Ammon's horn (tissue), 1 donor: ENCODE measurements at regions not wholly inside any gene's neighbourhood (a gene's known extent, or its start where the extent isn't known, plus 50 kb on each side); places are given as distances from the start of the nearest gene placed in this dataset.
"Not testable (repeated sequence)": the region's sequence is repeated elsewhere in the genome, so short reads cannot be mapped to it uniquely, and the experiment has no call there.

Experiments used
- DNase-seq: peaks from one replicate; pipeline ENCODE4 v3.0.0-alpha.2; 2016; ENCODE audit warnings: low spot score

- no peak for DNase-seq
Measured at GRCh38 chr11:41519696-41520095, 60.2 kb upstream of the LRRC4C start.

- no peak for DNase-seq
Measured at GRCh38 chr11:41522391-41522790, 62.9 kb upstream of the LRRC4C start.

- no peak for DNase-seq
Measured at GRCh38 chr11:41522899-41523672, 63.6 kb upstream of the LRRC4C start.

- DNase-seq: no peak
Measured at GRCh38 chr11:41527530-41527929, 68.1 kb upstream of the LRRC4C start.

- DNase-seq: no peak
Measured at GRCh38 chr11:41532413-41532812, 73.0 kb upstream of the LRRC4C start.

GRCh38 chr11:41533761-41534160 is 74.3 kb upstream of the LRRC4C start:
- no peak for DNase-seq

GRCh38 chr11:41534391-41534790 is 74.9 kb upstream of the LRRC4C start:
- DNase-seq: no peak

- DNase-seq: no peak
Measured at GRCh38 chr11:41534861-41535260, 75.4 kb upstream of the LRRC4C start.

- DNase-seq: no peak
Measured at GRCh38 chr11:41536021-41536568, 76.6 kb upstream of the LRRC4C start.

- DNase-seq: not testable (repeated sequence)
Measured at GRCh38 chr11:41544902-41545301, 85.5 kb upstream of the LRRC4C start.

- DNase-seq: no peak
Measured at GRCh38 chr11:41578421-41579051, 119.1 kb upstream of the LRRC4C start.

GRCh38 chr11:41579546-41579945 is 120.1 kb upstream of the LRRC4C start:
- no peak for DNase-seq

GRCh38 chr11:41609511-41609910 is 150.1 kb upstream of the LRRC4C start:
- DNase-seq: no peak

GRCh38 chr11:41612415-41612814 is 153.0 kb upstream of the LRRC4C start:
- DNase-seq: peak; percentile 14

GRCh38 chr11:41613326-41613725 is 153.9 kb upstream of the LRRC4C start:
- no peak for DNase-seq

- no peak for DNase-seq
Measured at GRCh38 chr11:41622707-41623359, 163.4 kb upstream of the LRRC4C start.

- DNase-seq: no peak
Measured at GRCh38 chr11:41659985-41660384, 200.5 kb upstream of the LRRC4C start.

GRCh38 chr11:41660585-41660984 is 201.1 kb upstream of the LRRC4C start:
- no peak for DNase-seq

- peak; percentile 58 for DNase-seq
Measured at GRCh38 chr11:41665441-41666360, 206.2 kb upstream of the LRRC4C start.

GRCh38 chr11:41666951-41667653 is 207.7 kb upstream of the LRRC4C start:
- no peak for DNase-seq

- no peak for DNase-seq
Measured at GRCh38 chr11:41675205-41675604, 215.8 kb upstream of the LRRC4C start.
